HEK293 (cell line): ENCODE measurements at regions not wholly inside any gene's neighbourhood (a gene's known extent, or its start where the extent isn't known, plus 50 kb on each side); places are given as distances from the start of the nearest gene placed in this dataset.

Experiments used
- CTCF ChIA-PET: fragments of 350-600 bp; formaldehyde crosslinking; extraction: SDS; loops from one replicate; lab custom pipeline; 2021; ENCODE audit warnings: antibody characterized with exemption; lab: Yijun Ruan, JAX
- POLR2A ChIA-PET: fragments of 300-600 bp; formaldehyde crosslinking; extraction: SDS; loops from one replicate; lab custom pipeline; 2020; ENCODE audit warnings: antibody characterized with exemption, inconsistent platforms; lab: Yijun Ruan, JAX
- H3K27ac ChIP-seq: fragments of 200-500 bp; sonication (Bioruptor generic); 2 replicates; pipeline ENCODE4 v1.5.1; 2014; ENCODE audit warnings: low read depth, low read length, control low read depth, inconsistent platforms; ENCODE audit errors: extremely low read depth
- H3K36me3 ChIP-seq, 2 experiments: fragments of 200-500 bp in 1 of 2; sonication (Bioruptor generic) in 1 of 2; 1 replicate in 1 of 2; 2 replicates in 1 of 2; pipeline ENCODE4 v1.5.1; 2014 to 2017; ENCODE audit warnings: inconsistent platforms in 2 of 2, low read length in 2 of 2; ENCODE audit not compliant: control insufficient read depth in 2 of 2, insufficient read depth in 1 of 2
- H3K4me1 ChIP-seq: fragments of 200-500 bp; sonication (Bioruptor generic); 2 replicates; pipeline ENCODE4 v1.5.1; 2014; ENCODE audit warnings: mild to moderate bottlenecking, low read length, inconsistent platforms; ENCODE audit not compliant: control insufficient read depth, insufficient read depth
- H3K4me3 ChIP-seq: 2 replicates; pipeline ENCODE4 v1.5.1; 2011; ENCODE audit warnings: low read depth, mild to moderate bottlenecking, control low read depth, low read length, moderate library complexity
- H3K9me3 ChIP-seq: fragments of 200-500 bp; sonication (Bioruptor generic); 2 replicates; pipeline ENCODE4 v1.5.1; 2014; ENCODE audit warnings: low read depth, low read length, inconsistent platforms; ENCODE audit not compliant: control insufficient read depth, insufficient read depth
- FEZF1 ChIP-seq: fragments of 450-650 bp; formaldehyde crosslinking; IDR thresholded peaks from 2 replicates; pipeline ENCODE4 v1.5.1; 2016; ENCODE audit warnings: missing biosample characterization, missing genetic modification characterization
- KLF7 ChIP-seq: fragments of 450-650 bp; formaldehyde crosslinking; IDR thresholded peaks from 2 replicates; pipeline ENCODE4 v1.5.1; 2016; ENCODE audit warnings: missing biosample characterization, missing genetic modification characterization, borderline replicate concordance
- MEIS1 ChIP-seq: sonication (generic); formaldehyde crosslinking; IDR thresholded peaks from 2 replicates; pipeline ENCODE4 v1.8.1; 2022; ENCODE audit warnings: missing genetic modification reagents, mild to moderate bottlenecking, borderline replicate concordance
- OVOL3 ChIP-seq: fragments of 450-650 bp; formaldehyde crosslinking; IDR thresholded peaks from 2 replicates; pipeline ENCODE4 v1.5.1; 2016; ENCODE audit warnings: missing biosample characterization, missing genetic modification characterization
- SALL2 ChIP-seq: fragments of 450-650 bp; formaldehyde crosslinking; IDR thresholded peaks from 2 replicates; pipeline ENCODE4 v1.5.0; 2017; ENCODE audit warnings: missing biosample characterization, mild to moderate bottlenecking, missing genetic modification characterization, borderline replicate concordance
- SP2 ChIP-seq: fragments of 450-650 bp; formaldehyde crosslinking; IDR thresholded peaks from 2 replicates; pipeline ENCODE4 v1.5.1; 2016; ENCODE audit warnings: missing biosample characterization, missing genetic modification characterization
- WT1 ChIP-seq: fragments of 450-650 bp; formaldehyde crosslinking; IDR thresholded peaks from 2 replicates; pipeline ENCODE4 v1.5.1; 2016; ENCODE audit warnings: missing biosample characterization, missing genetic modification characterization
- ZBTB21 ChIP-seq: fragments of 450-650 bp; formaldehyde crosslinking; IDR thresholded peaks from 2 replicates; pipeline ENCODE4 v1.5.1; 2017; ENCODE audit warnings: missing biosample characterization, missing genetic modification characterization
- ZBTB49 ChIP-seq: fragments of 450-650 bp; formaldehyde crosslinking; IDR thresholded peaks from 2 replicates; pipeline ENCODE4 v1.5.1; 2016; ENCODE audit warnings: missing biosample characterization, missing genetic modification characterization, low read depth
- ZFP41 ChIP-seq: fragments of 450-650 bp; formaldehyde crosslinking; IDR thresholded peaks from 2 replicates; pipeline ENCODE4 v1.5.1; 2016; ENCODE audit warnings: missing biosample characterization, missing genetic modification characterization, borderline replicate concordance
- ZFP69B ChIP-seq: fragments of 450-650 bp; formaldehyde crosslinking; IDR thresholded peaks from 2 replicates; pipeline ENCODE4 v1.5.1; 2016; ENCODE audit warnings: missing biosample characterization, missing genetic modification characterization
- ZNF138 ChIP-seq: fragments of 450-650 bp; formaldehyde crosslinking; IDR thresholded peaks from 2 replicates; pipeline ENCODE4 v1.5.1; 2016; ENCODE audit warnings: missing biosample characterization, missing genetic modification characterization, borderline replicate concordance
- ZNF146 ChIP-seq: fragments of 450-650 bp; formaldehyde crosslinking; IDR thresholded peaks from 2 replicates; pipeline ENCODE4 v1.5.1; 2016; ENCODE audit warnings: missing biosample characterization, missing genetic modification characterization
- ZNF169 ChIP-seq: fragments of 450-650 bp; formaldehyde crosslinking; IDR thresholded peaks from 2 replicates; pipeline ENCODE4 v1.5.1; 2016; ENCODE audit warnings: missing biosample characterization, missing genetic modification characterization
- ZNF2 ChIP-seq: fragments of 450-650 bp; formaldehyde crosslinking; IDR thresholded peaks from 2 replicates; pipeline ENCODE4 v1.5.1; 2016; ENCODE audit warnings: missing biosample characterization, missing genetic modification characterization
- ZNF202 ChIP-seq: fragments of 450-650 bp; formaldehyde crosslinking; IDR thresholded peaks from 2 replicates; pipeline ENCODE4 v1.5.1; 2016; ENCODE audit warnings: missing biosample characterization, missing genetic modification characterization, borderline replicate concordance
- ZNF223 ChIP-seq: fragments of 450-650 bp; formaldehyde crosslinking; IDR thresholded peaks from 2 replicates; pipeline ENCODE4 v1.5.1; 2016; ENCODE audit warnings: missing biosample characterization, missing genetic modification characterization
- ZNF302 ChIP-seq: fragments of 450-650 bp; formaldehyde crosslinking; IDR thresholded peaks from 2 replicates; pipeline ENCODE4 v1.5.1; 2016; ENCODE audit warnings: missing biosample characterization, missing genetic modification characterization, low read depth
- ZNF416 ChIP-seq: fragments of 450-650 bp; formaldehyde crosslinking; IDR thresholded peaks from 2 replicates; pipeline ENCODE4 v1.5.1; 2016; ENCODE audit warnings: missing biosample characterization, missing genetic modification characterization
- ZNF518A ChIP-seq: fragments of 450-650 bp; formaldehyde crosslinking; conservative IDR thresholded peaks from 2 replicates; pipeline ENCODE4 v1.5.1; 2016; ENCODE audit warnings: low read depth, missing biosample characterization, missing genetic modification characterization
- ZNF530 ChIP-seq: fragments of 450-650 bp; formaldehyde crosslinking; IDR thresholded peaks from 2 replicates; pipeline ENCODE4 v1.5.1; 2016; ENCODE audit warnings: low read depth, missing biosample characterization, missing genetic modification characterization
- ZNF544 ChIP-seq: fragments of 450-650 bp; formaldehyde crosslinking; IDR thresholded peaks from 2 replicates; pipeline ENCODE4 v1.5.0; 2017; ENCODE audit warnings: missing biosample characterization, missing genetic modification characterization
- ZNF548 ChIP-seq: fragments of 450-650 bp; formaldehyde crosslinking; IDR thresholded peaks from 2 replicates; pipeline ENCODE4 v1.5.1; 2016; ENCODE audit warnings: missing biosample characterization, missing genetic modification characterization
- ZNF560 ChIP-seq: fragments of 450-650 bp; formaldehyde crosslinking; IDR thresholded peaks from 2 replicates; pipeline ENCODE4 v1.5.1; 2017; ENCODE audit warnings: missing biosample characterization, missing genetic modification characterization, borderline replicate concordance
- ZNF777 ChIP-seq: fragments of 450-650 bp; formaldehyde crosslinking; IDR thresholded peaks from 2 replicates; pipeline ENCODE4 v1.5.1; 2017; ENCODE audit warnings: missing biosample characterization, missing genetic modification characterization, borderline replicate concordance

- no peak for TF ChIP-seq ZBTB49
These were observed 92.1 kb upstream of the SLC24A5 start (continued) for GRCh38 chr15:48028712-48029111.

GRCh38 chr15:48029642-48030041 is 91.1 kb upstream of the SLC24A5 start:
- ChIA-PET CTCF (no interaction called here), POLR2A (no interaction called here)
- Histone ChIP-seq H3K36me3 (no peaks in the 10 kb centered on the region), H3K27ac (no peak overlapping the region), H3K4me1 (no peaks in the 10 kb centered on the region), H3K4me3 (no peak overlapping the region), H3K9me3 (no peaks in the 10 kb centered on the region)
- TF ChIP-seq SALL2 (tag by site-specific recombination) (no peak), ZNF302 (tag by site-specific recombination) (no peak), ZNF169 (tag by site-specific recombination) (no peak), ZNF138 (no peak), MEIS1 (CRISPR knock-in tag) (no peak), ZNF560 (tag by site-specific recombination) (no peak)
- TF ChIP-seq, all 188 proteins: peak for 0

- H3K4me3 ChIP-seq = no peak overlapping the region
- no peaks in the 10 kb centered on the region for H3K4me1 ChIP-seq
- ChIA-PET POLR2A (no interaction called here), CTCF (no interaction called here)
- no peaks in the 10 kb centered on the region for H3K36me3 ChIP-seq
- no peak overlapping the region for H3K27ac ChIP-seq
- no peak for TF ChIP-seq ZNF777
- TF ChIP-seq ZNF202 = no peak
- no peak for TF ChIP-seq KLF7
- no peak for TF ChIP-seq ZNF530 (tag by site-specific recombination)
- TF ChIP-seq ZFP69B (tag by site-specific recombination) = no peak
- TF ChIP-seq ZNF548 (tag by site-specific recombination) = no peak
- no peak for TF ChIP-seq FEZF1 (tag by site-specific recombination)
- no peak for TF ChIP-seq OVOL3 (tag by site-specific recombination)
- TF ChIP-seq ZFP41 (tag by site-specific recombination) = no peak
- no peak for TF ChIP-seq ZNF518A
- TF ChIP-seq WT1 (tag by site-specific recombination) = no peak
- TF ChIP-seq ZNF223 (tag by site-specific recombination) = no peak
- no peak for TF ChIP-seq ZNF169 (tag by site-specific recombination)
- TF ChIP-seq SP2 (tag by site-specific recombination) = no peak
- no peak for TF ChIP-seq ZNF544 (tag by site-specific recombination)
- TF ChIP-seq ZNF146 (tag by site-specific recombination) = no peak
- no peak for TF ChIP-seq ZNF2 (tag by site-specific recombination)
- no peak for TF ChIP-seq ZNF416 (tag by site-specific recombination)
- TF ChIP-seq ZBTB21 = no peak
- no peaks in the 10 kb centered on the region for H3K9me3 ChIP-seq
These were observed 89.3 kb upstream of the SLC24A5 start for GRCh38 chr15:48031466-48031865.
